HG03025 (cell line): ENCODE measurements at regions not wholly inside any gene's neighbourhood (a gene's known extent, or its start where the extent isn't known, plus 50 kb on each side); places are given as distances from the start of the nearest gene placed in this dataset.
"Not testable (repeated sequence)": the region's sequence is repeated elsewhere in the genome, so short reads cannot be mapped to it uniquely, and the experiment has no call there.

Experiments
- ATAC-seq: cut with Tn5 transposase; IDR thresholded peaks from one replicate; pipeline ENCODE4 v1.9.1; 2021; ENCODE audit warnings: mild to moderate bottlenecking, moderate library complexity; ENCODE audit not compliant: unreplicated experiment, low FRiP score

DNA sequence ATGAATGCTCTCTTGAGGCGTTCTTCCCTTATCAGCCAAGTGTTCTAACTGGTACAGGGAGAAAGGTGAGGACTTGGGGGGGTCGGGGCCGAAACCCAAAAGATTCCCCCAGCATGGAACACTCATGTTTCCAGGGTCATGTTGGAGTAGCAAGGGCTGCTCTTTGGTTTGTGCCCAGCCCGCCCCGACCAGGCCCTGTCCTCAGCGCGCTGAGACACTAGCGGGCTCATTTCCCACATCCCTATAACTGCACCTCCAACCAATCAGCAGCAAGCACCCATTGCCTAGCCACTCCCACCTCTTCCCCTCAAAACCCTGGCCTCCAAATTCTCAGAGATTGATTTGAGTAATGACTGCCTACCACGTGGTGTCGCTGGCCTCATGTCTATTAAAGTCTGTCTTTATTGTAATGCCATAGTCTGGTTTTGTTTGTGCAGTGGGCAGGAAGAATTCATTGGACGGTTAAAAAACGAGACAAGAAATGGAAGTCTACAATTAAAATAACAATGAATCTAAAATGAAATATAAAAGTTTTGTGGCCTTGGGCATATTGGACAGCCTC is 1928.4 kb downstream of the STIM2 start:
- ATAC-seq = no peak

DNA sequence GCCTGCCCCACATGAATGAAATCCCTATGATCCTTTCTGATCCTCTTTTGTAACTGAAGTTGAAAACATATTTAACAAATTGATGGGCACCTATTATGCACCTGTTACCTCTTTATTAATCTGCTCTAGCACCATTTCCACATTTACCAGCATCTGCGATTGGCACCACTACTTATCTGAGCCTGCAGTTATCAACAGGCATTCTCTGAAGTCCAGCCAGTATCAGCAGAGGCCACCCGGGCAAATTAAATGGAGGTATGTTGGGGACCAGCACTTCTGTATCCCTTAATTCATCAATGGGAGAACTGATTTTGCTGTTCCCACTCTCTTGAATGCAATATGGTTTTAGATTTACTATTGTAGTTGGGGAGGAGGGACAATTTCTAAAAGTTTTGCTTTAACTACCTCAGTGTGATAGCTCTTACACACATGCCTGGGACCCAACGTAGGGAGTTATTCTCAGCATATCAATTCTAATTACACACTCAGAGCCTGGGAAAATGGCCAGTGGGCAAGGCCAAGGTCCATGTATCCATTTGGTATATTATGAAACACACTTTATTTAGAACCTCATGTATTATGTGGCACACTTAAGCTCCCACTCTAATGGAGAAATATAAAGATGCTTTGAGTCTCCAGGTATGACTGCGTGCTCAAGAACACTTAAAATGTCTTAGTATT is 1927.1 kb upstream of the PCDH7 start:
- ATAC-seq = no peak

GRCh38 chr4:28799696-28800095 is 1920.5 kb upstream of the PCDH7 start:
- ATAC-seq = no peak

- ATAC-seq = no peak
These were observed 1909.1 kb upstream of the PCDH7 start for GRCh38 chr4:28811025-28811424.

- no peak for ATAC-seq
These were observed 1898.0 kb upstream of the PCDH7 start for GRCh38 chr4:28822163-28822562.

- ATAC-seq = no peak
These were observed 1892.3 kb upstream of the PCDH7 start for GRCh38 chr4:28827866-28828265.

- no peak for ATAC-seq
These were observed 1888.3 kb upstream of the PCDH7 start for GRCh38 chr4:28831867-28832266.

DNA sequence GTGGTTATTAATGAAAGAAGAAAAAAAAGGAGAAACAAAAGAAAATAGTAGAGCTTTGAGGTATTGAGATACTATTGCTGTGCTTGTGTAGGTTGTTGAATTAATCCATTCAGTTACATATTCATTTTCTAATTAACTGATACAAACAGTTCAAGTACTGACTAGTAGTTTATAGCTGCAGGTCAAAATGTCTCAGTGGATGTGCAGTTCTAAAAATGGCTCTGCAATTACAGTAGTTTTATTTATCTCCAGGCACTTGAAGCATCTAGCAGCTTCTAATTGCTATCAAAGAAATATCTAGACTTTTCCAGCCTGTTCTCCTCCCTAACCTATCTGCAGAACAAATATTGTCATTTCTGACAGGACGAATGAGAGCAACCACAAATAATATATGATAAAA is 1887.7 kb upstream of the PCDH7 start:
- no peak for ATAC-seq

GRCh38 chr4:28834120-28834519 is 1886.0 kb upstream of the PCDH7 start:
- no peak for ATAC-seq

DNA sequence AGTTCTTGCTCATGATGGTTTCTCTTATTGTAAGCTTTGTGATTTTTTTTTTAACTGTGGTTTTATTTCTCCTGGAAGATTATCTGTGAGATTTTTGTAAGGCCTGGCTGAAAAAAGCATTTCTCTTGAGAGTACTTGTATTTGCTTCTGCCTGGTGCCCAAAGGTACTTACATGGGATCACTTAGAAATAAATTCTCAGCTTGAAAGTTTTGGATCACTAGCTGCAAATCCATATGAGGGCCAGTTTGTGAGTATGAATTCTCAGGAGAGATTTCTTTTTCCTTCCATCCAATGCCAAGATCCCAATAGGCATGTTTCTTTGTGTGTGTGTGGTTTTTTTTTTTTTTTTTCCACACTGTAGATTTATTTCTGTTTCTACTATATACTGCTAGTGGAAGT is 1884.7 kb upstream of the PCDH7 start:
- no peak for ATAC-seq

DNA sequence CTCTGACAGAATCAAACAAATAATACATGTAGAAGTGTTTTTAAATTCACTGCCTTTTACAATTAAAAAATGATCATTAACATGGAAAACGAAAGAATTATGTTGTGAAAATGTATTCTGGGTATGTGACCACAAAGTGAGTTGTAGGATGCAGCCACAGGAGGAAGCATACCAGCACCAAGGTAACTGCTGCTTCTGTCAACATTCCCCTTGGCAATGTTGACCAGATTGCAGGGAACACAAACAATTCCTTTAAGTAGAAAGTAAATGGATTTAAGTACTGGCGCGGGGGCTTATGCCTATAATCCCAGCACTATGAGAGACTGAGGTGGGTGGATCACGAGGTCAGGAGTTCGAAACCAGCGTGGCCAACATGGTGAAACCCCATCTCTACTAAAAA is 1877.9 kb upstream of the PCDH7 start:
- ATAC-seq = no peak

DNA sequence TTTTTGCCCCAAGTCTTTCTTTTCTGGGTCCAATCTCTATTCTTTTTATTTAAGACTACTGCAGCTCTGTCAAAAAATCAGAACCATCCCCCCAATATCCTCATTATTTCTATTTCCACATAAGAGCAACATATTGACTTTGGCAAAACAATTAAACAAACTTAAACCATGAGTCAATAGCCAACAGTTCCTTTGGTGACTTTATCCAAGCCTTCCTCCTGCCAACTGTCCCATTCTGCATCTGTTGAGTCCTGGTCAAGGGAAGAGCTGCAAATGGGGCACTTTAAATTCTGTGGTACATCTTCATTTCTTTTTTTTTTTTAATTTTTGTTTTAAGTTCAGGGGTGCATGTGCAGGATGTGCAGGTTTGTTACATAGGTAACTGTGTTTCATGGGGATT is 1875.0 kb upstream of the PCDH7 start:
- ATAC-seq = no peak

DNA sequence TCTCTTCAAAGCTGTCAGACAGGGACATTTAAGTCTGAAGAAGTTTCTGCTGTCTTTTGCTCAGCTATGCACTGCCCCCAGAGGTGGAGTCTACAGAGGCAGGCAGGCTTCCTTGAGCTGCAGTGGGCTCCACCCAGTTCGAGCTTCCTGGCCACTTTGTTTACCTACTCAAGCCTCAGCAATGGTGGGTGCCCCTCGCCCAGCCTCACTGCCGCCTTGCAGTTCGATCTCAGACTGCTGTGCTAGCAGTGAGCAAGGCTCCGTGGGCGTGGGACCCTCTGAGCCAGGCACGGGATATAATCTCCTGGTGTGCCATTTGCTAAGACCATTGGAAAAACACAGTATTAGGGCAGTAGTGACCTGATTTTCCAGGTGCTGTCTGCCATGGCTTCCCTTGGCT is 1863.1 kb upstream of the PCDH7 start:
- not testable (repeated sequence) for ATAC-seq

GRCh38 chr4:28868841-28869240 is 1851.3 kb upstream of the PCDH7 start:
- ATAC-seq = no peak

DNA sequence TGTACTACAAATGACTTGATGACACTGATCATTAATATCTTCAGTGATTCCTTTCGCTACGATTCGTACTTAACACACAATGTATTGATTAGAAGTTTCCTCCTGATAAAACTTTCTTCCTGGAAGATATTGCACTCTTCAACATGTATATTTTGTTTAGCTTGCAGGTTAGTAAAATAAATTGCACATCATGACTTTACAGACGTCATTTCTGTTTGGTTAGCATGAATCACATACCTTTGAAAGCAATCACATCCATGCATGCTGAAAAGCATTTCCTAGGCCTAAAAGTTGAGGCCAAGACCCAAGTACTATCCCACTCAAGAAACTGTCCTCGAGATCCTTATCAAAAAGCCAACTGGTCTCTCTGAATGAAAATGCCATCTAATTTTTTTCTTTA is 1841.0 kb upstream of the PCDH7 start:
- no peak for ATAC-seq

DNA sequence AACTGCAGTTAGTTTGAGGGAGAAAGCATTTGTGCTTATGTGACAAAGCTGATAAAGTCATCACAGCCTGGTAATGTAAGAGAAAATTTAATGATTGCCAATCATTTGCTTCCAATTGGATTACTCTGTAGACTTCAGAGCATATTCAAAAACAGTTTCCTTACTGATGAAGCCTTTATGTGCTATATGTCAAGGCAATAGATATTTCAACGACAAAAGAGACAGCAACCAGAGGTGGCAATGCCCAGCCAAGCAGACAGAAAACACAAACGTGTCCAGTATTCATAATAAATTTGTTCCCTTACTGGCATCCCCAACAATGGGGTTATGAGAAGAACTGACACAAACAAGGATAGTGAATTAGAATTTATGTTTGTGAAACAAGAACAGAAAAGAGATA is 1840.3 kb upstream of the PCDH7 start:
- ATAC-seq = no peak

DNA sequence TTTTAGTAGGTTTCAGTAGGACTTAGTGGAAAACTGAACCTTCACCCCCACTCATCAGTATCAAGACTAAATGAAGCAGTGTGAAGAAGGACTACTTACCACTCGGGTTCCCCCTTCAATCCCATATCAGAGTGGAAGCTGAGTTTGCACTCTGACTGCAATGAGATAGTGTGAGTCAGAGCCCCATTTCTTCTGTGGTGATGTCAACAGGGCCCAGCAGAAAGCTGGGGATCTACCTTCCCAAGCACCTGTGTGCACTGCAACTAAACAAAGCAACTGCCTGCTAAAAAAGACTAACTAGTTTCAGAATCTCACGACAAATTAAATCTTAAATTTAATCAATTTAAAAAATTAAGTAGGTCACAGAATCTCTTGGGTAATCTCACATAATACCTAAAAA is 1837.0 kb upstream of the PCDH7 start:
- ATAC-seq = no peak

DNA sequence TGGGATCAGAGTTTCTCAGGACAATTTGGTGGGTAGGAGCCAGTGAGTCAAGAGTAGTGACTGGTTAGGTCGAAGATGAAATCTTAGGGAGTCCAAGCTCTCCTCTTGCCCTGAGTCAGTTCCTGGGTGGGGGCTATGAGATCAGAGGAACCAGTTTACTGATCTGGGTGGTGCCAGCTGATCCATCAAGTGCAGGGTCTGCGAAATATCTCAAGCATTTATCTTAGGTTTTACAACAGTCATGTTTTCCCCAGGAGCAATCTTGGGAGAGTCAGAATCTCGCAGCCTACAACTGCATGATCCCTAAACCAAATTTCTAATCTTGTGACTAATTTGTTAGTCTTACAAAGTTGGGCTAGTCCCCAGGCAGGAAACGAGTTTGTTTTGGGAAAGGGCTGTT is 1833.2 kb upstream of the PCDH7 start:
- no peak for ATAC-seq

GRCh38 chr4:28890949-28891775 is 1829.0 kb upstream of the PCDH7 start:
- ATAC-seq = no peak

- ATAC-seq = no peak
These were observed 1806.7 kb upstream of the PCDH7 start for GRCh38 chr4:28913466-28913865.

DNA sequence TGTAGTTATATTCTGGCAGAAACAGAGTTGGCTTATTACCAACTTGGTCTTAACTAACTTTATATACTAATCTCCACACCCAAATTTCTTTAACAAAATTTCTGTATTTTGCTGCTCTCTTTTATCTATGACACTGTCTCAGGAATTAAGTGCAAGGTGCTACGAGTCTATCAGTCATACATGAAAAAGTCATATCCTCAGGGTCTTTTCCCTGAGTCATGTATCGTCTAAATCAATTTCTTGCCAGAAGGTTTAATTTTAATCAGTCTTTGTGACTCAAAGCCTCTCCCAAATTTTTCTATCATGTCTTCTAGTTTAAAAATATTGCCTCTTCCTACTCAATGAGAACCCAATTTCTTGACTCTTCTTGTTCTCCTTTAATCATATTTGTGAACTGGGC is 1803.6 kb upstream of the PCDH7 start:
- no peak for ATAC-seq

DNA sequence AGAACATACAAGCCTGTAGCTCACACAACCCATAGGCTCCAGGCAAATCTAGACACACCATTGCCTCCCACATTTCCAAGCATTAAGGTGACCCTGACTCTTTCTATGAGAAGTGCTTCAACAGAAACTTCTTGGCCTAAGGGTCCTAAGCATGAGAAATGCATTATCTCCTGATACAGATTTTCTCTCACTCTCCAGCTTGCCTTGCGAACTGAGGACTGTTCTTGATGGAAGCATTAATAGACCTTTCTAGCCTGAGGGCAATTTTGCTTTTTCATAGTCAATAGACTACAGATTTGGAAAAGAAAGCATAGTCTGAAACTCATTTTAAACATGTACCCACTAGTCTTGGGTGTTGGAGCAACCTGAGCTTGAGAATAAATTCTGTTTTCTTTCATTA is 1801.3 kb upstream of the PCDH7 start:
- no peak for ATAC-seq
